ENCODE measurements at regions not wholly inside any gene's neighbourhood (a gene's known extent, or its start where the extent isn't known, plus 50 kb on each side); places are given as distances from the start of the nearest gene placed in this dataset.

DNA sequence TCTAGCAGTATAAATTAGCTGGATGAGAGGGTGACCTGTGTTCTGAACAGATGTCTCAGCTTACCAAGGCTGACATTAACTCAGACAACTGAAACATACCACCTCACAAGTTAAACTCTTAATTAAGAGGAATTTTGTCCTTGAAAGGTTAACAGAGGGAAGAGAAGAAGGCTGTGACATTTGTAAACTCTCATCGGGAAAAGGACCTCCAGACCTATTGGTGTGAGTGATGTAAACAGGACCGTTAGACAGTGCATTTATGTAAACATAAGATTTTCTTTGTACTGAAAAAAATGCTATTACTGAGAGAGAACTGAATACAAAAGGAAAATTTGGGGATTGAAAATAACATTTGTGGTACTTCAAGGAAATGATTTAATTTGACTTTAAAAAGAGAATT lies 308.4 kb upstream of the DIAPH2 start:
- Histone ChIP-seq H3K36me3 (no peaks in the 10 kb centered on the region), H3K9me3 (no peaks in the 10 kb centered on the region), H3K27me3 (no peaks in the 10 kb centered on the region), H3K4me3 (no peak overlapping the region), H3K4me1 (no peaks in the 10 kb centered on the region), H3K27ac (no peak overlapping the region)
- TF ChIP-seq POLR2AphosphoS5 (IDR thresholded peaks at IDR 0.05; ENCODE audit: insufficient read depth in 1 of 2, low read depth in 1 of 2) (no peak), CTCF (IDR thresholded peaks at IDR 0.05) (no peak), POLR2A (IDR thresholded peaks at IDR 0.05) (no peak)
- DNase-seq (ENCODE audit: extremely low spot score in 2 of 2): no peak
- intact Hi-C loops (cut with DNase I): no loop called here

DNA sequence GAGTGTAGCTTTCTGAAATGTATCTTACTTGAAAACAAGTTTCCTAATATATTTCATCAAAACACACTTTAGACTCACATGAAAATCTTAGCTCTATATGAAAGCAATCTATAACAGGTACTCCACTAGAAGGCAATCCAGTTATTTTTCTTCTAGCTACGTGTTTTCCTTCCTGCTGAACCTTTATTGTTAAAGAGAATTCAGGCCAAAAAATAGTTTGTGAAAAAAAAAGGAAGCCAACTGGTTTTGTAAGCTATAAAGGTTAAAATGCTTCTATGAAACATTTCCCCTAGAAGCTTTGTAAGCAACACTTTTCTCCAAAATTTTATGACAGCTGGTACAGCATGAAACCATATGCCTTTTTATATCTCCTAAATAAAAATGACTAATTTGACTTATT lies 304.7 kb upstream of the DIAPH2 start:
- TF ChIP-seq POLR2A (IDR thresholded peaks at IDR 0.05): no peak
- no peak for TF ChIP-seq POLR2AphosphoS5 (IDR thresholded peaks at IDR 0.05; ENCODE audit: insufficient read depth in 1 of 2, low read depth in 1 of 2)
- TF ChIP-seq CTCF (IDR thresholded peaks at IDR 0.05): no peak
- H3K36me3 ChIP-seq: no peaks in the 10 kb centered on the region
- DNase-seq (ENCODE audit: extremely low spot score in 2 of 2): no peak
- intact Hi-C loops (cut with DNase I): no loop called here
- H3K9me3 ChIP-seq: no peaks in the 10 kb centered on the region
- H3K4me1 ChIP-seq: no peaks in the 10 kb centered on the region
- no peaks in the 10 kb centered on the region for H3K27me3 ChIP-seq
- H3K27ac ChIP-seq: no peak overlapping the region
- H3K4me3 ChIP-seq: no peak overlapping the region

- H3K27me3 ChIP-seq: no peaks in the 10 kb centered on the region
- intact Hi-C loops (cut with DNase I): no loop called here
- H3K27ac ChIP-seq: no peak overlapping the region
- H3K4me1 ChIP-seq: no peaks in the 10 kb centered on the region
- no peak for DNase-seq (ENCODE audit: extremely low spot score in 2 of 2)
- no peak overlapping the region for H3K4me3 ChIP-seq
- TF ChIP-seq POLR2A (IDR thresholded peaks at IDR 0.05) (no peak), CTCF (IDR thresholded peaks at IDR 0.05) (no peak), POLR2AphosphoS5 (IDR thresholded peaks at IDR 0.05; ENCODE audit: insufficient read depth in 1 of 2, low read depth in 1 of 2) (no peak)
- H3K36me3 ChIP-seq: no peaks in the 10 kb centered on the region
- H3K9me3 ChIP-seq: no peaks in the 10 kb centered on the region
Measured at GRCh38 chrX:96382018-96382417, 302.6 kb upstream of the DIAPH2 start.

- Histone ChIP-seq H3K27me3 (no peaks in the 10 kb centered on the region), H3K4me3 (no peak overlapping the region), H3K36me3 (no peaks in the 10 kb centered on the region), H3K4me1 (no peaks in the 10 kb centered on the region), H3K27ac (no peak overlapping the region), H3K9me3 (no peaks in the 10 kb centered on the region)
- TF ChIP-seq POLR2AphosphoS5 (IDR thresholded peaks at IDR 0.05; ENCODE audit: insufficient read depth in 1 of 2, low read depth in 1 of 2): no peak
- no peak for TF ChIP-seq CTCF (IDR thresholded peaks at IDR 0.05)
- no peak for TF ChIP-seq POLR2A (IDR thresholded peaks at IDR 0.05)
- DNase-seq (ENCODE audit: extremely low spot score in 2 of 2): no peak
- intact Hi-C loops (cut with DNase I): no loop called here
Measured at GRCh38 chrX:96383428-96383827, 301.2 kb upstream of the DIAPH2 start.

DNA sequence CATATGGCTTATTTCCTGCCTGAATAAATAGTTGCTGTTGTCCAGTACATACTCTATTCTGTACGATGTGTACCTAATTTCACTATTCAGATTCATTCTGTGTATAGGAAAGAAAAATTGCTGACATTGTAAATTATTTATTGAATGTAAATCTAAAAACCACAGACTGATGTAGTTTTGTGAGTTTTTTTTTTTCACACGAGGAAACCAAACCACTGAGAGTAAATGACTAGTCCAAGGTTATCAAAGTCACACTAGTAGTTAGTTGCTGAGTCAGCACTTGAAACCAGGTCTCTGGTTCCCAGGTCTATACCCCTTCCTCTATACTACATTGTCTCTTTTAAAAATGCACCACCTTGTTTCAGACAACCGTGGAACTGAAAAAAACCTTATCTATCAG lies 298.3 kb upstream of the DIAPH2 start:
- DNase-seq (ENCODE audit: extremely low spot score in 2 of 2): no peak
- intact Hi-C loops (cut with DNase I): no loop called here
- TF ChIP-seq CTCF (IDR thresholded peaks at IDR 0.05): no peak
- TF ChIP-seq POLR2AphosphoS5 (IDR thresholded peaks at IDR 0.05; ENCODE audit: insufficient read depth in 1 of 2, low read depth in 1 of 2): no peak
- TF ChIP-seq POLR2A (IDR thresholded peaks at IDR 0.05): no peak
- Histone ChIP-seq H3K27ac (no peak overlapping the region), H3K4me3 (no peak overlapping the region), H3K4me1 (no peaks in the 10 kb centered on the region), H3K36me3 (no peaks in the 10 kb centered on the region), H3K9me3 (no peaks in the 10 kb centered on the region), H3K27me3 (no peaks in the 10 kb centered on the region)
